Kidney glomerular epithelial cell (primary cell): ENCODE measurements at regions not wholly inside any gene's neighbourhood (a gene's known extent, or its start where the extent isn't known, plus 50 kb on each side); places are given as distances from the start of the nearest gene placed in this dataset.

Experiments
- DNase-seq: peaks from one replicate; lab custom pipeline; 2025; lab: John Stamatoyannopoulos, UW

- DNase-seq = no peak
These were observed 2018.0 kb upstream of the PCDH20 start for GRCh38 chr13:63433546-63434150.

- no peak for DNase-seq
These were observed 2011.5 kb upstream of the PCDH20 start for GRCh38 chr13:63427170-63427569.

- peak; percentile 42 for DNase-seq
These were observed 2009.5 kb upstream of the PCDH20 start for GRCh38 chr13:63425131-63425530.

- no peak for DNase-seq
These were observed 2005.5 kb upstream of the PCDH20 start for GRCh38 chr13:63421123-63421522.

GRCh38 chr13:63420685-63421084 lies 2005.0 kb upstream of the PCDH20 start:
- no peak for DNase-seq

GRCh38 chr13:63414247-63414646 lies 1998.6 kb upstream of the PCDH20 start:
- no peak for DNase-seq

GRCh38 chr13:63409791-63410351 lies 1994.2 kb upstream of the PCDH20 start:
- DNase-seq = no peak

GRCh38 chr13:63408331-63409189 lies 1992.9 kb upstream of the PCDH20 start:
- no peak for DNase-seq

GRCh38 chr13:63403733-63404132 lies 1988.1 kb upstream of the PCDH20 start:
- DNase-seq = no peak

- DNase-seq = no peak
These were observed 1981.1 kb upstream of the PCDH20 start for GRCh38 chr13:63396746-63397145.

GRCh38 chr13:63393112-63393511 lies 1977.5 kb upstream of the PCDH20 start:
- DNase-seq = no peak

GRCh38 chr13:63389756-63390155 lies 1974.1 kb upstream of the PCDH20 start:
- DNase-seq = no peak

- no peak for DNase-seq
These were observed 1965.6 kb upstream of the PCDH20 start for GRCh38 chr13:63381078-63381859.

- no peak for DNase-seq
These were observed 1962.3 kb upstream of the PCDH20 start for GRCh38 chr13:63377986-63378385.

- no peak for DNase-seq
These were observed 1954.5 kb upstream of the PCDH20 start for GRCh38 chr13:63370101-63370500.

- no peak for DNase-seq
These were observed 1952.0 kb upstream of the PCDH20 start for GRCh38 chr13:63367522-63368198.

- no peak for DNase-seq
These were observed 1948.5 kb upstream of the PCDH20 start for GRCh38 chr13:63364159-63364558.

- DNase-seq = no peak
These were observed 1935.9 kb upstream of the PCDH20 start for GRCh38 chr13:63351533-63351932.

GRCh38 chr13:63351081-63351480 lies 1935.4 kb upstream of the PCDH20 start:
- DNase-seq = no peak

GRCh38 chr13:63345835-63346234 lies 1930.2 kb upstream of the PCDH20 start:
- no peak for DNase-seq

- DNase-seq = no peak
These were observed 1929.1 kb upstream of the PCDH20 start for GRCh38 chr13:63344711-63345110.

GRCh38 chr13:63337921-63338320 lies 1922.3 kb upstream of the PCDH20 start:
- no peak for DNase-seq
